ENCODE measurements at regions not wholly inside any gene's neighbourhood (a gene's known extent, or its start where the extent isn't known, plus 50 kb on each side); places are given as distances from the start of the nearest gene placed in this dataset.

DNA sequence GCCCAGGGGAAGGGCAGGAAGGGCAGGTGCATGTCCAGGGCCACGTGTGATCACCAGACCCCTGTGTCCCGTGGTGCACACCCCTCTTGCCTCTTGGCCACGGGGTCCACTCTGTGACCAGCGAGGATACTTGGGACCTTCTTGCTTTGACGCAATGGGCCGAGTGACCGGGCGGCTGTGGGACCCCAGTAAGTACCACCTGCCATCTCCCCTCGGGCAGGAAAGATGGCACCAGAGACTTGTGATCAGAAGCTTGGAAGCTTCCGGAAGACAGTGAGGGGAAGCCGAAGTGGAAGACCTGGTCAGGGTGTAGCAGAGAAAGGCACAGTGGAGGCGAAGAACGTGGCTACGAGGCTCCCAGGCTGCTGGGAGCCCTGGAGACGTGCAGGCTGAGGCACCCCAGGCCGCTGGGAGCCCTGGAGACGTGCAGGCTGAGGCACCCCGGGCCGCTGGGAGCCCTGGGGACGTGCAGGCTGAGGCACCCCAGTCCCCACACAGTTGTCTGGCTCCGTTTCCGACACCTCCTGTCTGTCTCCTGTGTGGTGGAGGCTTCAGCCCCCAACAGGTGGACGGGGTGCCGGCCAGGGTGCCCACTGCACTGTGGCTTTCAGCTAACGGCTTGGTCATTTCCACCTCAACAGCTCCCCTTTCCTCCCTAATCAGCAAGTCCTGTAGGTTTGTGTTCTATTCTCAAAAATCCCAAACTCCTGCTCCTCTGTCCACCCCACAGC lies 663.5 kb downstream of the BRD1 start:
- Mint-ChIP-seq H3K27me3 (ENCODE audit: insufficient read depth) (no peaks in the 10 kb centered on the region), H3K36me3 (ENCODE audit: low read depth) (no peaks in the 10 kb centered on the region)
- TF ChIP-seq, protein P1, sequence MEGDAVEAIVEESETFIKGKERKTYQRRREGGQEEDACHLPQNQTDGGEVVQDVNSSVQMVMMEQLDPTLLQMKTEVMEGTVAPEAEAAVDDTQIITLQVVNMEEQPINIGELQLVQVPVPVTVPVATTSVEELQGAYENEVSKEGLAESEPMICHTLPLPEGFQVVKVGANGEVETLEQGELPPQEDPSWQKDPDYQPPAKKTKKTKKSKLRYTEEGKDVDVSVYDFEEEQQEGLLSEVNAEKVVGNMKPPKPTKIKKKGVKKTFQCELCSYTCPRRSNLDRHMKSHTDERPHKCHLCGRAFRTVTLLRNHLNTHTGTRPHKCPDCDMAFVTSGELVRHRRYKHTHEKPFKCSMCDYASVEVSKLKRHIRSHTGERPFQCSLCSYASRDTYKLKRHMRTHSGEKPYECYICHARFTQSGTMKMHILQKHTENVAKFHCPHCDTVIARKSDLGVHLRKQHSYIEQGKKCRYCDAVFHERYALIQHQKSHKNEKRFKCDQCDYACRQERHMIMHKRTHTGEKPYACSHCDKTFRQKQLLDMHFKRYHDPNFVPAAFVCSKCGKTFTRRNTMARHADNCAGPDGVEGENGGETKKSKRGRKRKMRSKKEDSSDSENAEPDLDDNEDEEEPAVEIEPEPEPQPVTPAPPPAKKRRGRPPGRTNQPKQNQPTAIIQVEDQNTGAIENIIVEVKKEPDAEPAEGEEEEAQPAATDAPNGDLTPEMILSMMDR (IDR thresholded peaks at IDR 0.05), result no peak

DNA sequence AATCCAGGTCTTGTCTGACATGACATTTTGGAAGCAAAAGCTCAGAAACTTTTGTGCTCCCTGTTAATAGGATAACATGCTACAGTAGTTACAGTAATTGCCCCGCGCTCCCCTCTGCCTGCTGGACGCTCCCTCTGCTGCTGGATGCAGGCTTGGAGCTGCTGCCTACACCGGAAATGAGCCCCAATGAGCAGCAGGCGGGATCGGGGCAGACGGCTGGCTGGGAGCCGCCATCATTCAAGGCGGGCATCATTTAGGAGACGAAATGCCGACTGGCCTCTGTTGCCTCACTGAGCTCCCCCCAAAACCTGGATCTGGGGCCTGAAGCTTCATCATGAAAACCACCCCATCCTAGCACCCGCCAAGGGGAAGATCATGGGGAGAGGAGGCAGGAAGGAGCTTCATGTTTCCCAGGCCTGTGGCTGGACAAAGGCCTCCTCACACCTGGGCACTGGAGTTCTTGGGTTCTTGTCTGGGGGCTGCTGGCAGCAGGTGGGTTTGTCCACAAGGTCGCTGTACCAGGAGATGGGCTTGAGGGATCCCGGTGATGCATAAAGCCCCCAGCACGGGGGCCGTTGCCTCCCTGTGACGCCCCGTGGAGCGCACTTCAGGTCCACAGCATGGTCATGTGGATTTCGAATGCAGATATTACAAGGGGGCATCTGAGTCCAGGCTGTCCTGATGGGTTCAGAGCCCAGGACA lies 664.3 kb downstream of the BRD1 start:
- TF ChIP-seq, protein P1 (IDR thresholded peaks at IDR 0.05), result no peak
- no peak for DNase-seq
- Mint-ChIP-seq H3K4me1 (ENCODE audit: low read depth) (no peaks in the 10 kb centered on the region), H3K27ac (no peak overlapping the region), H3K36me3 (ENCODE audit: low read depth) (no peaks in the 10 kb centered on the region), H3K27me3 (ENCODE audit: insufficient read depth) (no peaks in the 10 kb centered on the region), H3K9me3 (peaks cover 60% of the 10 kb centered on the region), H3K4me3 (no peak overlapping the region)

More for the DNA sequence above, 663.5 kb downstream of the BRD1 start:
- Mint-ChIP-seq H3K4me3 (no peak overlapping the region), H3K9me3 (peaks cover 67% of the 10 kb centered on the region), H3K4me1 (ENCODE audit: low read depth) (no peaks in the 10 kb centered on the region), H3K27ac (no peak overlapping the region)
- DNase-seq, result no peak

DNA sequence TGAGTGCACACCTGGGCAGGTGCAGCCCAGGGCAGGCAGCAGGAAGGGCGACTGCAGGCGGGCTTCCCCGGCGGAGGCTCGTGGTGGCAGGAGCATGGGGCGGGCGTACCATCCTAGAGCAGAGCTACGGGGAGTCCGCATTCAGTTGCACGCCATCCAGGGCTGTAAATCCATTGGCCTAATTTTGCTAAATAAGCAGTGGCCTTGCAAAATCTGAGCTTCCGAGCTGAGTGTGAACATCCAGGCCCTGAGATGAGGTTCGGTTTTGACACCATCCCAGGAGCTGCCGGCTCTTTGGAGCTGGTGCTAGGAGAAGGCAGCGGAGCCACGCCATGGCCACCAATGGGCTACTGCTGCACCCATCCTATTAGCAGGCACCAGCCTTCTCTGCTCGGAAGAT lies 664.8 kb downstream of the BRD1 start:
- no peaks in the 10 kb centered on the region for H3K4me1 Mint-ChIP-seq (ENCODE audit: low read depth)
- TF ChIP-seq, protein P1 (IDR thresholded peaks at IDR 0.05), result no peak
- no peak overlapping the region for H3K4me3 Mint-ChIP-seq
- peaks cover 60% of the 10 kb centered on the region for H3K9me3 Mint-ChIP-seq
- peaks cover under 1% of the 10 kb centered on the region; the same call in 1 of the 2 replicates for H3K36me3 Mint-ChIP-seq (ENCODE audit: low read depth)
- H3K27ac Mint-ChIP-seq, result no peak overlapping the region
- no peak for DNase-seq
- H3K27me3 Mint-ChIP-seq (ENCODE audit: insufficient read depth), result no peaks in the 10 kb centered on the region

DNA sequence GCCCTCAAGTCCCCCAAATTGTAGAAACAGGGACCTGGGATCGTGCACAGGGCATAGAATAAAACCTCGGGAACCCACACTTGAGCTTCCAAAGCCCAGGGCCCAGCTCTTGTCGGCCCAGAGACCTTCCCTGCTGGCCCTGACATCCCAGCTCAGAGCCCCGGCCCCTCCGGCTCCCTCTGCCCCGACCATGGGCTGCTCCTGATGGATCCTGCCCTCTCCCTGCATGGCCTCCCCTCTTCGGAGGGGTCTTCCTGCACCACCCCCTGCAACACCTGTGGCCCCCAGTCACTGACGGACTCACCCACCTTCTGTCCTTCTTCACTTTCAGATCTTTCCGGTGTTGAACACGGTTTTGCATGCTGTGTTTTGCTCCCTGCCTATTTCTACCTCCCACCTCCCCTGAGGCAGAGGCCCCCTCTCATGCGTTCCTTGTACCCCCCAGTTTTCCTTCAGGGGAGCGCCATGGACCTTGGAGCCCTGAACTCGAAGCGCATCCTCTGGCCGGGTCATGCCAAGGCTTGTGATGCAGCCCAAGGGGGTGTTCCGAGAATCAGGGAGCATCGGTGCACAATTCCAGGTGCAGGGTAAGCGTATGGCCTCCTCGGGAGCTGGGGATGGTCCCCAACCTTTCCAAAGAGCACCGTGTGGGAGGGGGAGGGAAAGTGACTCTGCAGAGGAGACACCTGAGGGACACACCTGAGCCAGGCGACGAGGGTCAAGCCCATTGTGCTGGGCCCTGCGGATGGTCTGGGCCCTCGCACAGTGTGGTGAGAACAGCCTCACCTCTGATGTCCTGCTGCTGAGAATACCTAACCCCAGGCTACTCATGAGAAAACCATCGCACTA lies 666.4 kb downstream of the BRD1 start:
- Mint-ChIP-seq H3K4me3 (no peak overlapping the region), H3K27ac (no peak overlapping the region), H3K36me3 (ENCODE audit: low read depth) (peaks cover 5% of the 10 kb centered on the region; the same call in 1 of the 2 replicates), H3K4me1 (ENCODE audit: low read depth) (no peaks in the 10 kb centered on the region), H3K9me3 (peaks cover 69% of the 10 kb centered on the region), H3K27me3 (ENCODE audit: insufficient read depth) (no peaks in the 10 kb centered on the region)
- TF ChIP-seq, protein P1 (IDR thresholded peaks at IDR 0.05), result no peak
- no peak for DNase-seq

DNA sequence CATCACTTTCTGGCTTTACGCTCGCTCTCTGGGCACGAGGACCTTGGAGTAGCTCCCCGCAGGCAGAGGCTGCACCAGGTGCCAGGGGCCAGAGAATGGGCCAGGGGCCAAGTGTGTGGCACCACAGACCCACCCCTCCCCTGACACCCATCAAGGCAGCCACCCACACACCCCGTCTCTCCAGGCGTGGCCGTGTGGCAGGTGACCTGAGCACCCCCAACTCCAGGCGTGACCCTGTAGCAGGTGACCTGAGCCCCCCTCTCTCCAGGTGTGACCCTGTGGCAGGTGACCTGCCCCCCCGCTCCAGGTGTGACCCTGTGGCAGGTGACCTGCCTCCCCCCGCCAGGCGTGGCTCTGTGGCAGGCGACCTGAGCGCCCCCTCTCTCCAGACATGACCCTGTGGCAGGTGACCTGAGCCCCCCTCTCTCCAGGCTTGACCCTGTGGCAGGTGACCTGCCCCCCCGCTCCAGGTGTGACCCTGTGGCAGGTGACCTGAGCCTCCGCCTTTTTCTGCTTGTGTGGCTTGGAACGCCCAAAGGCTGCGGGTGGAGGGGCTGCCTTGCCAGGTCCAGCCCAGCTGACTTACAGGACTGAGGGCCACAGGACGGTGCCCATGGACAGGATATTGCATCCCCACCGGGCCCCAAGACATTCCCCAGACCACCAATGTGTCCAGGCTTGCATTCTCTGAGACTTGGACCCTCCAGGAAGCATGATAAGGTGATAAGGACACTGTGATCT lies 667.2 kb downstream of the BRD1 start:
- DNase-seq, result no peak
- Mint-ChIP-seq H3K27me3 (ENCODE audit: insufficient read depth) (no peaks in the 10 kb centered on the region), H3K36me3 (ENCODE audit: low read depth) (peaks cover 5% of the 10 kb centered on the region; the same call in 1 of the 2 replicates), H3K4me3 (no peak overlapping the region), H3K27ac (no peak overlapping the region), H3K4me1 (ENCODE audit: low read depth) (no peaks in the 10 kb centered on the region), H3K9me3 (peaks cover 73% of the 10 kb centered on the region)
- TF ChIP-seq, protein P1 (IDR thresholded peaks at IDR 0.05), result no peak
